ENCODE measurements at regions not wholly inside any gene's neighbourhood (a gene's known extent, or its start where the extent isn't known, plus 50 kb on each side); places are given as distances from the start of the nearest gene placed in this dataset.

GRCh38 chr12:111068290-111068689 is 147.9 kb upstream of the MYL2 start:
- Histone ChIP-seq H3K4me3 (no peak overlapping the region), H3K9me3 (no peaks in the 10 kb centered on the region), H3K4me1 (no peaks in the 10 kb centered on the region), H3K27me3 (peaks cover 8% of the 10 kb centered on the region), H3K36me3 (no peaks in the 10 kb centered on the region), H3K27ac (no peak overlapping the region)
- DNase-seq: no peak
- WGBS, 2 donors (ENCODE audit: low coverage in 1 of 2): 40 to 64% methylated on average over 1 to 15 of the region's 15 CpGs
- intact Hi-C loops (cut with DNase I; ENCODE audit: low total_unique reads) (no loop called here), in situ Hi-C loops (cut with MboI; ENCODE audit: low pct_ligation_motif_present in 1 of 4, low pct_unique_long_range_greater_than_20kb in 1 of 4, low sequenced_read_pairs in 3 of 4) (no loop called here)
- no peak for TF ChIP-seq CTCF (IDR thresholded peaks at IDR 0.05)
- TF ChIP-seq EP300 (IDR thresholded peaks at IDR 0.05; ENCODE audit: low read depth): no peak
- TF ChIP-seq POLR2AphosphoS5 (IDR thresholded peaks at IDR 0.05): no peak
- TF ChIP-seq POLR2A (IDR thresholded peaks at IDR 0.05): no peak

- in situ Hi-C loops (cut with MboI; ENCODE audit: low pct_ligation_motif_present in 1 of 4, low pct_unique_long_range_greater_than_20kb in 1 of 4, low sequenced_read_pairs in 3 of 4): no loop called here
- Histone ChIP-seq H3K4me3 (no peak overlapping the region), H3K27me3 (peaks cover 2% of the 10 kb centered on the region), H3K27ac (no peak overlapping the region), H3K4me1 (no peaks in the 10 kb centered on the region), H3K36me3 (no peaks in the 10 kb centered on the region), H3K9me3 (no peaks in the 10 kb centered on the region)
- 67 to 80% methylated on average over 1 to 5 of the region's 5 CpGs for WGBS, 2 donors (ENCODE audit: low coverage in 1 of 2)
- TF ChIP-seq EP300 (IDR thresholded peaks at IDR 0.05; ENCODE audit: low read depth): no peak
- TF ChIP-seq POLR2AphosphoS5 (IDR thresholded peaks at IDR 0.05): no peak
- TF ChIP-seq CTCF (IDR thresholded peaks at IDR 0.05): no peak
- no peak for TF ChIP-seq POLR2A (IDR thresholded peaks at IDR 0.05)
- no peak for DNase-seq
- intact Hi-C loops (cut with DNase I; ENCODE audit: low total_unique reads): no loop called here
Measured at GRCh38 chr12:111067498-111067897, 147.1 kb upstream of the MYL2 start.

- TF ChIP-seq POLR2A (IDR thresholded peaks at IDR 0.05) (no peak), CTCF (IDR thresholded peaks at IDR 0.05) (no peak), POLR2AphosphoS5 (IDR thresholded peaks at IDR 0.05) (no peak)
- H3K36me3 ChIP-seq: no peaks in the 10 kb centered on the region
- no peak overlapping the region for H3K27ac ChIP-seq
- no peaks in the 10 kb centered on the region for H3K4me1 ChIP-seq
- H3K4me3 ChIP-seq: no peak overlapping the region
- WGBS, 2 donors (ENCODE audit: low coverage in 1 of 2): 17 to 71% methylated on average over 1 to 5 of the region's 5 CpGs
- H3K9me3 ChIP-seq: no peaks in the 10 kb centered on the region
- DNase-seq: no peak
- no peaks in the 10 kb centered on the region for H3K27me3 ChIP-seq
- intact Hi-C loops (cut with DNase I; ENCODE audit: low total_unique reads): no loop called here
- in situ Hi-C loops (cut with MboI; ENCODE audit: low pct_ligation_motif_present in 1 of 4, low pct_unique_long_range_greater_than_20kb in 1 of 4, low sequenced_read_pairs in 3 of 4): no loop called here
Measured at GRCh38 chr12:111066744-111067437, 146.5 kb upstream of the MYL2 start.

- in situ Hi-C loops (cut with MboI; ENCODE audit: low pct_ligation_motif_present in 1 of 4, low pct_unique_long_range_greater_than_20kb in 1 of 4, low sequenced_read_pairs in 3 of 4) (no loop called here), intact Hi-C loops (cut with DNase I; ENCODE audit: low total_unique reads) (no loop called here)
- no peak overlapping the region for H3K27ac ChIP-seq
- H3K27me3 ChIP-seq: no peaks in the 10 kb centered on the region
- H3K4me3 ChIP-seq: no peak overlapping the region
- DNase-seq: no peak
- no peaks in the 10 kb centered on the region for H3K4me1 ChIP-seq
- H3K36me3 ChIP-seq: no peaks in the 10 kb centered on the region
- no peaks in the 10 kb centered on the region for H3K9me3 ChIP-seq
- TF ChIP-seq POLR2A (IDR thresholded peaks at IDR 0.05) (no peak), POLR2AphosphoS5 (IDR thresholded peaks at IDR 0.05) (no peak), EP300 (IDR thresholded peaks at IDR 0.05; ENCODE audit: low read depth) (no peak), CTCF (IDR thresholded peaks at IDR 0.05) (no peak)
- 73% methylated on average over 2 of the region's 2 CpGs; no CpG with 5 or more reads in 1 of the 2 donors for WGBS, 2 donors (ENCODE audit: low coverage in 1 of 2)
Measured at GRCh38 chr12:111064982-111065381, 144.6 kb upstream of the MYL2 start.

All from transverse colon (tissue), 4 donors.